GM19351 (cell line): ENCODE measurements at regions not wholly inside any gene's neighbourhood (a gene's known extent, or its start where the extent isn't known, plus 50 kb on each side); places are given as distances from the start of the nearest gene placed in this dataset.

Source experiments
- ATAC-seq: cut with Tn5 transposase; IDR thresholded peaks from one replicate; pipeline ENCODE4 v1.9.1; 2021; ENCODE audit warnings: mild to moderate bottlenecking, moderate library complexity; ENCODE audit not compliant: unreplicated experiment

DNA sequence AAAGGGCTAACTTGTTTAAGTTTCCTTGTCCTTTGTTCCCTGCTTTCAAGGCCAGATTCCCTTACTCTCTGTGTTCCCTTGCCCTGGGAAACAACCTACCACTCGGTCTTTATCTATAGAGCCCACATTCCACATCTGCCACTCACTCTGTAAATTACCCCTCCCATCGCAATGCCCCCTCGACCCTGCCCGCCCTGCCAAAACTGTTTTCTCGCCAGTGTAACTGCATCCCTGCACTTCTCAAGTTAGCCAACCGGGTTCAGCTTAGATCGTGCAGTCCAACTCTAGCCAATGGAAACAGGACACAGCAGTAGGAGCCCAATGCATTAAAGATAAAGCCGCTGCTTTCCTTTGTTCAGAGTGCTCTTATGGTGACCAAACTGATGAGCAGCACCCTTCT lies 263.6 kb downstream of the TBL1XR1 start:
- no peak for ATAC-seq

DNA sequence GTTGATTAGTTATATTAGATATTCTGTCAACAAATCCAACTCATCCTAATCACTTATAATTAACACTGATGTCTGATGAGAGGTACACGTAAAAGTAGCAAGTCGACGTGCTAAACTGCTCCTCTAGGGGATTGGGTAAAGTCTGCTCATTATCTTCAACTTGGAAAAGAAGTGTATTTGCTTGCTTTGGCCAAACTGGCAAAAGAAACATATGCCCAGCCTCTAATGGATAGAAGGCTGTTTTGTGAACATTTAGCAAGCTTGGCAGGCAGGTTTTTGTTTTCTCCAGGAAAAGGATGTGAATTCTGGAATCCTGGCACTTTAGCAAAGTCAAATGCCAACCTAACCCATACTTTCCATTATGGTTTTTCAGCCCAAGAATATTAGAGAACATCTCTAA lies 264.8 kb downstream of the TBL1XR1 start:
- no peak for ATAC-seq

DNA sequence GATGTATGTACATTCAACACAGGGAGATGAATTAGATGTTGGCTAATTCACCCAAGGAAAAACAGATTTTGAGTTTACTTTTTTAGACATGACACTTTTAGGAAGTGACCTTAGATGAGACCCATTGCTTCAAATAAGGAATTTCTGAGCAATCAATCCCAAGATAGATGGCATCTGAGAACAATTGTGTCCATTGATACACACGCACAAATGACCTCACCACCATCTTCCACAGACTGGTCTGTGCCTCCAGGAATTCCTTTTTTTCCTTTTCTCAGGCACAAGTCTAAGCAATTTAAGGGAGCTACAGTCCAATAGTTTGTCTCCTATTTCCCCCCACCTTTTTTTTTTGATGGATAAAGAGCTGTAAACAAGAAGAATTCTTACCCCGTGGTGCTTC lies 265.3 kb downstream of the TBL1XR1 start:
- no peak for ATAC-seq

DNA sequence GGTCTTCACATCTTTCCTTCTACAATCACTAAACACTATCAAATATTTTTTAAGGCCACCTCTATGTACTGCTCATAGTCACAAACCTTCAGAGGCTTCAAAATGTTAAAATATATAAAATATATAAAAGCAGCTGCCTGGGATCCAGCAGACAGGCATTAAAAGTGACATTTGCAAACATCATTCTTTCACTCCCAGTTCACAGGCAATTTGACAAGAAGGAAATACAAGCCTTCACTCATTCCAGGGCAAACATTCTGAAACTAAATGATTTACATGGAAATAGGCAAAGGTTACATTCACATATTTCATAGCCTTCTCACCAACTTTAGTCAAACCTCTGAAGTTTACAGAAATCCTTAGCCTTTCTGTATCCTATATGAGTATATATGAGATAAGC lies 266.3 kb downstream of the TBL1XR1 start:
- no peak for ATAC-seq

DNA sequence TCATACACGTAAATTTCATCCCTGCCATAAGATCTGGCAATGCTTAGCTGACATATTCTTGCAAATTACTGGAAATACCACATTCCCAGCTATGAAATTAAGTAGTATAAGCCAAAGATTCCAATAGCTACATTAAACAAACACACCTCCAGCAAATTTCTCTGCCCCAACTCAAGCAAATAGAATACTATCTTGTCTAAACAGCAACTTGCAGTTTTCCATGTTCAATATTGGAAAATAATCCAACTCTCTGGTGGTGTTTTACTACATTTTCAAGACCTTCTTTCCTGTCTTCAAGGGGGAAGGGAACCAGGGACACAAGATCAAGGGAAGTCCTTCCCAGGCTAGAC lies 268.7 kb downstream of the TBL1XR1 start:
- no peak for ATAC-seq

DNA sequence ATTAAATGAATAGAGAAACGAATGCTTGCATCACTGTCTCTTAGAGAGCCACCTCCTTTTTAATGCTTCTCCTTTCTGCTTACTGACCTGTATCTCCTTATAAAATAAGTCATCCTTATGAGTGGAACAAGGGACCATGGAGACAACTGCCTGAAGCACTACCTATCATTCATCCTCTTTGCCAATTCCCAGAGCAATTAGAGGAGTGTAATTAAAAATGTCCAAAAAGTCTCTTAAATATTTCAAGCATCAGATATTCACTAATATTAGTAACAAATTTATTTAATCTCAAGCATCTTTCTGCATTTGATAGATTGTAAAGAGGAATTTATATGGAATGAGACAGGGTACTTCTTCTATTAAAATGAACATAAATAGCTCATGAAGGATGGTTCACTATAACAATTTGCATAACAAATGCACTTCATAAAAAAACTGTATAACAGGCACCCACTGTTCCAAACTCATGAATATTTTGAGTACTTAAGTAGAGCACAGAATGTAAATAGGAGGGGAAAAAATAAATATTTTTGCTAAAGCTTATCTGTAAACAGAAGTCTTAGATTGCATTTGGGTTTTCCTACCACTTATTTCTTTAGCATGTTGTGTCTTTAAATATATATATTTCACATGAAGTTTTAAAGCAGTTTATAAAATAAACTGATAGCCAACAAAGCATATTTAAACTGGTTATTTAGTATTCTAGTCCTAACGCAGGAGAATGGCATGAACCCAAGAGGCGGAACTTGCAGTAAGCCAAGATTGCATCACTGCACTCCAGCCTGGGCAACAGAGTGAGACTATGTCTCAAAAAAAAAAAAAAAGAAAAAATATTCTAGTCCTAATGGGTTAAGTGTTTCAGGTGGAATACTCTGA lies 269.3 kb downstream of the TBL1XR1 start:
- no peak for ATAC-seq

DNA sequence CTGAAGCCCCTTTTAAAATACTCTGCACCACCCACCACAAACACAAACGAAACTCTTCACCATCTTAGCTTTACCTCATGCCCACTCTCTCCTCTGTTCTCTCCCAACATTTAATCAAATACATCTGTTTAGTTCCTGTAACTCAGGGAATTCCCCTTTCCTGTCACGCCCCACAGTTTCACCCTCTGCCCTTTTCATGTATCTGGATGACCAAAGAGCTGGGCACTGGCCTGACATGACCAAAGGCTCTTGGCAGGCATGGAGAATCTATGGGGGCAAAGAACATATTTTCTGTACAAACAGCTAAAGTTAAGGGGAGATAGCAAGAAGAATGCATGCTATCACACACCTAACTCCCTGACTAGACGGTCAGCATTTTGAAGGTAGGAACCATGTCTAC lies 270.0 kb downstream of the TBL1XR1 start:
- ATAC-seq: no peak

DNA sequence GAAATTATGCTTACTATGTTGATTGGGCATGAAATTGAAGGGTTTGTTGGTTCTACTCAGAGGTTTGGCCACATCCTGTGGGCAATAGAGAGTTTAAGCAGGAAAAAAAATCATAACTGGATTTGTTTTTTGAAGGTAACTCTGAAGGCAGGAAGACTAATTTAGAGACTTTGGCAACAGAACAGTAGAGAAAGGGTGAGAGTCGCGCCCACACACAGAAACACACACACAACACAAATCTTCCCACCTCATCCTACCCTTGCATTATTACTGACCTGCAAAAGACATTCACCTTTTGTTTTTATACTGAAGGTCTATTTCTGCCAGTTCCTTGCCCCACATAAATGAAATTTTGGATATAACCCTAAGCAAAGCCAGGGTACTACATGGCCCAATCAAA lies 270.6 kb downstream of the TBL1XR1 start:
- ATAC-seq: no peak

DNA sequence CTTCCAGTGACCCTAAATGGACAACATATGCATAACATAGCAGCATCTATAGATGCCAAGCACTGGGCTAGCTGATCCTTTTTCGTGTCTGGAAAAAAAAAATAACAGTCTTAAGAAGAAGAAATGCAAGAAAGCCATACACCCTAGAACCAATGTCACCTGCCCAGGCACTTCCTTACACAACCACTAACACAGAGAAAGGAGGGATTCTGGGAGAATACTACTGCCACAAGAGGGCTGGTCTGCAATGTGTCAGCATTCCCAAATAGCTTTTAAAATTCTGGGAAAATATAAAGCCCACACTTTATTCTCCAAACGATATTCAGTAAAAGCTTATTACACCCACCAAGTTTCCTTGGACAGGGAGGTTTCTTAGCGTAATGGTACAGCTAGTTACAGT lies 271.2 kb downstream of the TBL1XR1 start:
- ATAC-seq: no peak

DNA sequence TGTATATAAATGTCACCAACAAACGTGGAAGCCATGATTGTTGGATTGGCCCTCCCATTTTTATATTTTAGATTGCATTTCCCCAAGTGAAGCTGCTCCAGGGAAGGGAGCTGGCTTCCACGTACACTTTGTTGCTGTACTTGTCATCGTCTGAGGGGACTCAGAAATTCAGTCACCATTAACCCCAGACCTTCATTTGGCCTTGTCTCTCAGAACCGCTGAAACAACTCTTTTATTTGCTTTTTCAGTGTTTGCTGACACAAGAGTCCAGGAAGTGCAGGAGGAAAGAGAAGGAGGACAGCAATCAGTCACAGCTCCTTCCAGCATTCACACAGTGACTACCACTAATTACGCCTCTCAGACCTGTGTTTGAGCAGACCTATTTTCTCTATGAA lies 276.5 kb downstream of the TBL1XR1 start:
- no peak for ATAC-seq

DNA sequence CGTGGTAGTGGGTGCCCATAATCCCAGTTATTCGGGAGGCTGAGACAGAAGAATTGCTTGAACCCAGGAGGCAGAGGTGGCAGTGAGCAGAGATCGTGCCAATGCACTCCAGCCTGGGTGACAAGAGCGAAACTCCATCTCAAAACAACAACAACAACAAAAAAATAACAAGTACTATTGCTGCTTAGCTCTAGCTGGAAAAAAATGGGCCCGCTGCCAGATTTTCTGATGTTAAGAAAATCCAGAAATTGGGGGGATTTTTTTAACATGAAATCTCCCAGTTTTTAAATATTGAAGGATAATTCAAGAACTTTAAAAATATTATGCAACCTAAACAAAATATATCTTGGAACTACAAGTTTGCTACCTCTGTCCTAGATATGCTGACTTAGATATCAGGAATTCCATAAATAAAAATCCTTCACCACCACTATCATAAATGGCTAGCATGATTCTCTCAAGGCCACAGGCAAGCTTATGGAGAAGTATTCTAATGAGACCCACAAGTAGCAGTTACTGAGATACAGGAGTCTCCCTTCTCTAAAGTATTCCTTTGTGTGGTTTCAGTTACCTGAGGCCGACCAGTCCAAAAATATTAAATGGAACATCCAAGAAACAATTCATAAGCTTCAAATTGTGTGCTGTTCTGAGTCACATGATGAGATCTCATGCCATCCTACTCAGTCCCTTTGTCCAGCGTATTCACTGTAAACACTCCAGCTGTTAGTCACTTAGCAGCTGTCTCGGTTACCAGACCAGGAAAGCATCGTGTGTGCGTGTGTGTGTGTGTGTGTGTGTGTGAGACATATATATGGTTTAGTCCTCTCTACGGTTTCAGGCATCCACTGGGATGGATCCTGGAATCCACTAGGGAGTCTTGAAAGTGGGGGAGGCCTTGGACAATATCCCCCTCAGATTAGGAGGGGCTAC lies 277.2 kb downstream of the TBL1XR1 start:
- no peak for ATAC-seq

DNA sequence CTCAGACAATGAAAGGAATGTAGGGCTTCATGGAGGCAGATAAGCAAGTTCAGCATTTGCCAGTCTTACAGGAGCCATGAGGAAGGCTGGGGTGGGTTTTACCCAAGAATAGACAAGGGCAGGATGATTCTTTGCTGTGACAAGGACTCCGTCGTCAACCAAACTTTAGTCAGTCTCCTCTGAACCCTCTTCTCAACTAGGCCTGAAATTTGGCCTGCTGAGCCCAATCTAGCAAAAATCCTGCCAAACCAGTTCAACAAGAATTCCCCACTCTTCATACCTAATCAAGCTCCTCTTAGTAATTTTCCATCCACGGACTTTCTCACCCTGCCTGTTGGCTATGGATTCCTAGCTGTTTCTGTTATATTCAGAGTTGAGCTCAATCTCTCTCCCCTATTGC lies 280.5 kb downstream of the TBL1XR1 start:
- no peak for ATAC-seq

DNA sequence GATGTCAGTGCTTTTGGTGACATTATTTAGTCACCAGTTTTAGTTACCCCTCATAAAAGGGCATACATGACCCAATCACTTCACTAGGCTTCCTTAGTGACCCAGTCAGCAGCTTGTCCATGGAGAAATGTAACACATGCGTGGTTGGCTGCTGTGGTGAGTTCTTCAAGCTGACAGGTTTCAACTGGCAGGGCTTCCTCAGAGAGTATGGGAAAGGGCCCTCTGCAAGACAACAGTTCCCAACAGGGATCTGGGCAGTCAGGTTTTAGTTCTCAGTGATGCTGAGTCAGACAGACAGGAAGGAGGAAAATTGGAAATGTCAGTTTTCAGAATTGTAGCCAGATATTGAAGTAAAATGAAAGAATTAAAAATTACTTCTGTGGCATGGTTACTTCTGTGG lies 282.5 kb downstream of the TBL1XR1 start:
- no peak for ATAC-seq

DNA sequence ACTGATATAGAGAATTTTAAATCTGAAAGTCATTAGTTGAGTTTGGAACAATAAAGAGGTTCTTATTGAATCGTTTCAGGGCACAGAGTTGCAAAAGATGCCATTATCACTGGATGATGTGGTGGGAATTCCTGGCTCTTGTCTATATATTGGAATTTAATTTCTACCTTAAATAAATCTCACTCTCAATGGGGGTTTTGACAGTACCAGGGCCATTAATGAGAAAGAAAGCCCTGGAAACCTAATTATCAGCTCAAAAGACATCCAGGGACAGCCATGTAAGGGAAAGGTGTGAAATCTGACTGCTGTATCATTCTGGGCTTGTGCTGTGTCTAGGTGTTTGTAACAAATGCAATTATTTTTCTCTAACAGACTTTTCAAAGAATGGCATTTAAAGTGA lies 285.7 kb downstream of the TBL1XR1 start:
- ATAC-seq: no peak

DNA sequence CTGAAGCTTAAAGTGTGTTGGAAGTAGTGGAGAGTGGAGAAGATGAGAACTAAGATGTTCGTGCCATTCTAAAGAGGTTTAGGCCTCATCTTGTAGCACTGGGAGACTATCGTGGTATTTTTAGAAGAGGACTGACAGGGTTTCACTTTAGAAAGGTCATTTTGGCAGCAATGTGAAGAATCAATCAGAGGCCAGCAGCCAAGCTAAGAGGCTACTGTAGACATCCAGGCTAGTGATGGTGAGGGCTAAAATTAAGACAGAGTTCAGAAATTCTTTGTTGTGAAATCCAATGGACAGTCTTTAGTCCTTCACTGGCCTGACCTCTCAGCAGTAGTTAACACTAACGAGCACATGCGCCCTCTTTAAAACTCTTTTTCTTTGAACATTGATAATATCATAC lies 288.2 kb downstream of the TBL1XR1 start:
- no peak for ATAC-seq

DNA sequence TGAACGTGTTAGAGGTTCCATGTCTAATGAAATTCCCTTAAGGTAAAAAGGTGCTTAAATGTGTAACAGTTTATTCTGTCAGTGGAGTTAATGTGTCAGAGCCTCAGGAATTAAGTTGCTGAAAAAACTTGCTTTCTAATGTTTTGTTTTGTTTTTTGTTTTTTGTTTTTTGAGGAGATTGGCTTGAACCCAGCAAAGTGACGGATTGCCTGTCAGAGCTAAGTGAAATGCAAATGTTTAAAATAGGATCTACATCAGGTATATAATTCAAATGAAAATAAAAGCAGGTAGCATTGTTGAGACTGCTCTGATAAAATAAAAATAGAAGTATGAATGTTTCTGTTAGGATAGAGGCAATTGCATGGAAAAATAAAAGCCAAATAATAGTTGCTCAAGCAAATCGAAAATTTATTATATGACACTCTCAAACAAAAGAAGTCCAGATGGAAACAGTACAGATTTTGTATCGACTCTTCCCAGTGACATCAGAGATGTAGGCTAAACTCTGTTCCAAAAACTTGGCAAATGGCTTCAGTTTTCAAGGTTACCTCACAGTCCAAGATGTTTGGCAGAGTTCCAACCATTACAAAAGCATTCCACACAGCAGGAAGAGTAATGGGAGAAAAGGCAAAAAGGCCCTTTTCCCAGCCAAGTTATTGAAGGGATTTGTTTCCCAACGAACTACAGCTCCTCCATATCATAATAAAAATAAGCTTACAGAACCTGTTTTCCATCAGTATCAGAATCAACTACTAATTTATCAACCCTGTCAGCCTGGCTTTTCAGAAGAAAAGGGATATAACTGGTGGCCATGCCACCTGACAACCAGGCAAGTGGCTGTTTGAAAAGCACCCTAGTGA lies 291.0 kb downstream of the TBL1XR1 start:
- no peak for ATAC-seq

DNA sequence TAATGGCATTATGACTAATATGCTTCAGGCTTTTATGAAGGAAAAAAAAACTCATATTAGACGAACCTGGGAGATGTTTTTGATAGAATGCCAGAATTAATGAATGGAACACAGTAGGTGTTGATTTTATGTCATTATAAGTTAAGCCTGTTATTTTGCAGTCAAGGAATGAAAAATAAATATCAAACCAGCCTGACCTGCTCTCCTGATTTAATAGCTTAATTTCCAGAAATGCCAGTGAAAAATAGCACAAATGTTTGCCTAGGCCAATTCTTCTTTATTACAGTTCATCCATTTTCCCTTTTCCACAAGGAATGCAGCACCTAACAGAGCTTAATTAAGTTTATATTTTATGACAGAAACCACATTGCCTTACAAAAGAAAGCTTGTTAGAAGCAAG lies 292.0 kb downstream of the TBL1XR1 start:
- no peak for ATAC-seq

DNA sequence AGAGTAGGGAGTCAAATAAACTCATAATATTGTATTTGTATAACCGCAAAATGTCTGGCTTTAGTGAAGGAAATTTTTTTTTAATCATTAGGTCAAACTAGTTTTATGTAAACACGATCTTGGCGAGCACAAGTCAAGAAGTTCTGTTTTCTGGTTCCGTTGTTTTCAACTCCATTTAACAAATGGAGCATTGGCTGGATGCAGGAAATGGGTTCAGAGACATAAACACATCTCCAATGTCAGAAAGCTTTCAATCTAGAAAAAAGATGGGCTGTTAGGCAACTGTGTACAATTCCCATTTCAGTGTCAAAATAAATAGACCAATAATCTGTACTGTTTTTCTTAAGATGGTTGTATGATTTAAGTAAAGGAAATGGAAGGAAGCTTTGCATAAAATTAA lies 292.8 kb downstream of the TBL1XR1 start:
- no peak for ATAC-seq

DNA sequence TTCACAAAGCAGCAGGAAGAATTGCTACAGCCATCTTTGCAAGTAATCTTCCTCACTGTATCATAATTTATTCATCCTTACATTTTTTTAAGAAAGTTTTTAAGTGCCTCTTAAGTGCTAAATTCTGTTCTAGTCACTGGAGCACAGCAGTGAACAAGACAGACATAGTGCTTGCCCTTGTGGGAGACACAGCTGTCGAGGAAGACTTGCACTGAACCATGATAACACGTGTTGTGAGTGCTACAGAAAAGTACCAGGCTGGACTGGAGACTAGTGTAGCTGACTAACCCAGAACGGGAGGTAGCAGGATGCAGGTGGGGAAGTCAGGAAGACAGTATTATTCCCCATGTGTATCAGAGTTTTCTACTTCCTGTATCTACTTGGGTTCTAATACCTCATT lies 300.6 kb downstream of the TBL1XR1 start:
- ATAC-seq: no peak

DNA sequence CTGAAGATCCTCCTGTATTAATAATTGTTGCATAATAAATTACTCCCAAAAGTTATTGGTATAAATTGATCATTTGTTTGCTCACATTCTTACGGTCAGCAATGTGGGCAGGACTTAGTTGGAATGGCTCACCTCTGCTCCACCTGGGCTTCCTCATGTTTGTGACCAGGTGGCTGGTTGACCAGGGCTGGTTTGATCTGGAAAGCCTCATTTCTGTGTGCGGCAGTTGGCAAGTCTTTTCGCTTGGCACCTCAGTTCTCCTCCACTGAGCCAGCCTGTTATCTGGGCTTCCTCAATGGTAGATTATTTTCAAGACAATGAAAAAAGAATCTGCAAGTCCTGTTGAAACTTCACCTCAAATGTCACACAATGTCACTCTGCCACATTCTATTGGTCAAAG lies 301.1 kb downstream of the TBL1XR1 start:
- no peak for ATAC-seq

DNA sequence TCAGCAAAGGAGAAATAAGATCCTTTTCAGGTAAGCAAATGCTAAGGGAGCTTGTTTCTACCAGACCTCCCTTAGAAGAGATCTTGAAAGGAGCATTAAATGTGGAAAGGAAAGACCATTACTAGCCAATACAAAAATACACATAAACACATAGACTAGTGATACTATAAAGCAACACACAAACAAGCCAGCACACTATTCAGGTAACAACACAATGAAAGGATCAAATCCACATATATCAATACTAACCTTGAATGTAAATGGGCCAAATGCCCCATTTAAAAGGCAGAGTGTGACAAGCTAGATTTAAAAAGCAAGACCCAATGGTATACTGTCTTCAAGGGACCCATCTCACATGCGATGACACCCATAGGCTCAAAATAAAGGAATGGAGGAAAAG lies 317.6 kb downstream of the TBL1XR1 start:
- ATAC-seq: no peak
